Hepatocyte (in vitro differentiated cells): ENCODE measurements at regions not wholly inside any gene's neighbourhood (a gene's known extent, or its start where the extent isn't known, plus 50 kb on each side); places are given as distances from the start of the nearest gene placed in this dataset.

ENCODE experiments used
- DNase-seq: peaks from one replicate; pipeline ENCODE4 v3.0.0-alpha.2; 2016; ENCODE audit warnings: low spot score
- H2AFZ ChIP-seq: fragments of 200-600 bp; sonication (generic); 2 replicates; pipeline ENCODE4 v1.6.0; 2016; ENCODE audit warnings: antibody characterized with exemption, mild to moderate bottlenecking
- H3K27ac ChIP-seq: fragments of 200-600 bp; sonication (generic); 2 replicates; pipeline ENCODE4 v1.5.1; 2016; ENCODE audit warnings: mild to moderate bottlenecking
- H3K27me3 ChIP-seq: fragments of 200-600 bp; sonication (generic); 2 replicates; pipeline ENCODE4 v1.6.1; 2016
- H3K36me3 ChIP-seq: fragments of 200-600 bp; sonication (generic); replicated peaks from 2 replicates; pipeline ENCODE4 v1.5.1; 2016; ENCODE audit warnings: low read depth; ENCODE audit not compliant: insufficient read depth
- H3K4me1 ChIP-seq: fragments of 200-600 bp; sonication (generic); 2 replicates; pipeline ENCODE4 v1.5.1; 2016; ENCODE audit warnings: mild to moderate bottlenecking, moderate library complexity; ENCODE audit not compliant: insufficient read depth
- H3K4me2 ChIP-seq: fragments of 200-600 bp; sonication (generic); 2 replicates; pipeline ENCODE4 v1.6.0; 2016
- H3K4me3 ChIP-seq: fragments of 200-600 bp; sonication (generic); 2 replicates; pipeline ENCODE4 v1.5.1; 2016; ENCODE audit warnings: mild to moderate bottlenecking
- H3K79me2 ChIP-seq: fragments of 200-600 bp; sonication (generic); 2 replicates; pipeline ENCODE4 v1.6.0; 2017; ENCODE audit warnings: mild to moderate bottlenecking
- H3K9me2 ChIP-seq: fragments of 200-600 bp; sonication (generic); replicated peaks from 2 replicates; pipeline ENCODE4 v1.6.0; 2017; ENCODE audit warnings: mild to moderate bottlenecking; ENCODE audit not compliant: insufficient read depth
- H3K9me3 ChIP-seq: fragments of 200-600 bp; sonication (generic); 2 replicates; pipeline ENCODE4 v1.5.1; 2016; ENCODE audit warnings: low read depth, mild to moderate bottlenecking
- H4K20me1 ChIP-seq: fragments of 200-600 bp; sonication (generic); 2 replicates; pipeline ENCODE4 v1.6.0; 2016; ENCODE audit warnings: mild to moderate bottlenecking; ENCODE audit not compliant: insufficient read depth, poor library complexity, severe bottlenecking
- EZH2 ChIP-seq: fragments of 200-600 bp; sonication (generic); IDR thresholded peaks from 2 replicates; pipeline ENCODE4 v1.6.1; 2016; ENCODE audit warnings: antibody characterized with exemption, mild to moderate bottlenecking, borderline replicate concordance
- EZH2phosphoT487 ChIP-seq: fragments of 200-600 bp; sonication (generic); IDR thresholded peaks from one replicate; pipeline ENCODE4 v1.6.1; 2018; ENCODE audit warnings: antibody characterized with exemption, mild to moderate bottlenecking, low read depth, moderate library complexity; ENCODE audit not compliant: unreplicated experiment, severe bottlenecking
- WGBS: methylation state at CpG from one replicate; pipeline ENCODE4 v1.1.6; 2016; ENCODE audit warnings: low lambda C conversion rate; ENCODE audit errors: missing lambda C conversion rate; 5-methylcytosine and 5-hydroxymethylcytosine counted together
- TF ChIP-seq, protein P1 (sequence below): fragments of 200-600 bp; sonication (generic); IDR thresholded peaks from 2 replicates; pipeline ENCODE4 v1.5.1; 2016; ENCODE audit warnings: antibody characterized with exemption, mild to moderate bottlenecking; ENCODE audit not compliant: poor library complexity

DNA sequence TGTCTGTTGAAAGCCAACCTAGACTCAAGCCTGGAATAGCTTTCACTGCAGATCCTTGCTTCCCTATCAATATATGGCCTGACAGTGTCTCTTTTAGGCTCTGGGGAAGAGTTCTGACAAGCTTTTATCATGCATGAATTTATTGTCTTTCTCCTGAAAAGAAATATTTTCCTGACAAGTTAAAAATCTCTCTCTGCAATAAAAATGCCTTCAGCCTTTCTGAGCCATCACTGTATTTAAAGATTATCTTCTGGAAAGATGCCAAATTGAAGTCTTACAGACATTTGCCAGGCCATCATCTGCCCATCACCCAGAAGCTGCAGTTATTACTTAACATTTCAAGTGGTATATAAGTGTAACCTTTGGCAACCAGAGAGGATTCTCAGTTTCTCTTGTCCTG lies 88.1 kb upstream of the HTR1A start:
- Histone ChIP-seq H3K36me3 (no peaks in the 10 kb centered on the region), H3K27ac (no peak overlapping the region), H4K20me1 (no peaks in the 10 kb centered on the region), H3K4me1 (no peaks in the 10 kb centered on the region), H3K79me2 (no peaks in the 10 kb centered on the region), H3K9me2 (no peaks in the 10 kb centered on the region), H3K27me3 (no peaks in the 10 kb centered on the region), H2AFZ (no peak overlapping the region), H3K9me3 (no peaks in the 10 kb centered on the region), H3K4me2 (no peak overlapping the region), H3K4me3 (no peak overlapping the region)
- no peak for DNase-seq
- no peak for TF ChIP-seq EZH2
- TF ChIP-seq EZH2phosphoT487, result no peak
- TF ChIP-seq, protein P1, sequence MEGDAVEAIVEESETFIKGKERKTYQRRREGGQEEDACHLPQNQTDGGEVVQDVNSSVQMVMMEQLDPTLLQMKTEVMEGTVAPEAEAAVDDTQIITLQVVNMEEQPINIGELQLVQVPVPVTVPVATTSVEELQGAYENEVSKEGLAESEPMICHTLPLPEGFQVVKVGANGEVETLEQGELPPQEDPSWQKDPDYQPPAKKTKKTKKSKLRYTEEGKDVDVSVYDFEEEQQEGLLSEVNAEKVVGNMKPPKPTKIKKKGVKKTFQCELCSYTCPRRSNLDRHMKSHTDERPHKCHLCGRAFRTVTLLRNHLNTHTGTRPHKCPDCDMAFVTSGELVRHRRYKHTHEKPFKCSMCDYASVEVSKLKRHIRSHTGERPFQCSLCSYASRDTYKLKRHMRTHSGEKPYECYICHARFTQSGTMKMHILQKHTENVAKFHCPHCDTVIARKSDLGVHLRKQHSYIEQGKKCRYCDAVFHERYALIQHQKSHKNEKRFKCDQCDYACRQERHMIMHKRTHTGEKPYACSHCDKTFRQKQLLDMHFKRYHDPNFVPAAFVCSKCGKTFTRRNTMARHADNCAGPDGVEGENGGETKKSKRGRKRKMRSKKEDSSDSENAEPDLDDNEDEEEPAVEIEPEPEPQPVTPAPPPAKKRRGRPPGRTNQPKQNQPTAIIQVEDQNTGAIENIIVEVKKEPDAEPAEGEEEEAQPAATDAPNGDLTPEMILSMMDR, result no peak

DNA sequence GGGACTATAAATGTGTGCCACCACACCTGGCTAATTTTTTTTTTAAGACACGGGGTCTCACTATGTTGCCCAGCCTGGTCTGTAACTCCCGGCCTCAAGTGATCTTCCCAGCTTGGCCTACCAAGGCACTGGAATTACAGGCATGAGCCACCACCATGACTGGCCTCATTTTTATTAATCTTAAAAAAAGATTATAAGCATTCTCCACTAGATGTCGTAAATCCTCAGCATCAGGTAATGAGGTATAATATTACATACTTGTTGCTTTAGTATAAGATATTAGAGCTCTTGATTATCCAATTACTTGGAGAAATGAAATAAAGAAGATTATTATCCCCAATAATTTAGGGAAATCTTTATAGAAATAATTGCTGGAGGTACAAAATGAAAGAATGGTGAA lies 78.2 kb upstream of the HTR1A start:
- H3K4me3 ChIP-seq, result no peak overlapping the region
- WGBS, result 86% methylated on average over 3 of the region's 3 CpGs
- no peaks in the 10 kb centered on the region for H3K36me3 ChIP-seq
- TF ChIP-seq, protein P1, result no peak
- TF ChIP-seq EZH2, result no peak
- TF ChIP-seq EZH2phosphoT487, result no peak
- DNase-seq, result no peak
- H2AFZ ChIP-seq, result no peak overlapping the region
- no peak overlapping the region for H3K27ac ChIP-seq
- H3K9me3 ChIP-seq, result no peaks in the 10 kb centered on the region
- no peaks in the 10 kb centered on the region for H3K9me2 ChIP-seq
- H3K27me3 ChIP-seq, result no peaks in the 10 kb centered on the region
- no peaks in the 10 kb centered on the region for H4K20me1 ChIP-seq
- H3K4me1 ChIP-seq, result no peaks in the 10 kb centered on the region
- no peaks in the 10 kb centered on the region for H3K79me2 ChIP-seq
- no peak overlapping the region for H3K4me2 ChIP-seq

DNA sequence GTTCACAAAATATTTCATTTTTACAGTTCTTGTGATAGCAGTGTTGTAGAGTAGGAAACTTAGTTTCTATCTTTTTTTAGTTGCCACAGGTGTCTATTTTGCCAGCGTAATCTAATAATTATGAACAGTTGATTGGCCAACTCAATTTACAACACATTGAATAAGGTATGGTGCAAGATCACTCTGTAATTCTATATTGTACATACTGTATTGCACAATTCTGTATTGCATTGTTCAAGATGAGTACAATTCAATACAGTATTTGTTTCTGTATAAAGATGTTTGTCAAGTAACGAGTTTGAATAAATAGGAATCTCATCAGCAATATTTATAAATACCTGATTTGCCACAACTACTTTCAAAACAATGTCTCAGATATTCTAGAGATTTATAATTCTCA lies 64.2 kb upstream of the HTR1A start:
- Histone ChIP-seq H3K36me3 (no peaks in the 10 kb centered on the region), H3K27ac (no peak overlapping the region), H3K9me2 (no peaks in the 10 kb centered on the region), H3K79me2 (no peaks in the 10 kb centered on the region), H3K4me2 (no peak overlapping the region), H2AFZ (no peak overlapping the region), H3K27me3 (no peaks in the 10 kb centered on the region), H4K20me1 (no peaks in the 10 kb centered on the region), H3K4me3 (no peak overlapping the region), H3K4me1 (no peaks in the 10 kb centered on the region), H3K9me3 (no peaks in the 10 kb centered on the region)
- 78% methylated on average over 2 of the region's 2 CpGs for WGBS
- no peak for DNase-seq
- TF ChIP-seq EZH2phosphoT487 (no peak), EZH2 (no peak)
- TF ChIP-seq, protein P1, result no peak

DNA sequence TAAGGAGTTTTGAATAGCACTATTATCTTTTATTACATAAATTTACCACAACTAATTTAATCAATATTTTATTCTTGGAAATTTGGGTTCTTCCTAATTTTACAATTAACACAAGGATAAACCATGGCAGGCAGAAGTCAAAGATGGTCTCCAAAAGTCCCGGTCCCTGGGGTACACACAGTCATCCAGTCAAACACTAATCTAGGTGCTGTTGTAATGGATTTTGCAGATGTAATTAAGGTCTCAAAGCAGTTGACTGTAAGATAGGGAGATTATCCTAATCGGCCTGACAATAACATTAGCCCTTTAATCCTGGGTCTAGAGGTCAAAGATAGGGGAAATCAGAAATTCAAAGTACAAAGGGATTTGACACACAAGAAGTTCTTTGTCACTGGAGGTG lies 57.5 kb upstream of the HTR1A start:
- no peaks in the 10 kb centered on the region for H3K36me3 ChIP-seq
- 32% methylated on average over 2 of the region's 2 CpGs for WGBS
- no peak overlapping the region for H3K4me2 ChIP-seq
- H3K4me3 ChIP-seq, result no peak overlapping the region
- H3K27ac ChIP-seq, result no peak overlapping the region
- DNase-seq, result no peak
- H3K79me2 ChIP-seq, result no peaks in the 10 kb centered on the region
- H2AFZ ChIP-seq, result no peak overlapping the region
- no peaks in the 10 kb centered on the region for H3K9me3 ChIP-seq
- H3K4me1 ChIP-seq, result no peaks in the 10 kb centered on the region
- H3K27me3 ChIP-seq, result no peaks in the 10 kb centered on the region
- no peaks in the 10 kb centered on the region for H4K20me1 ChIP-seq
- H3K9me2 ChIP-seq, result no peaks in the 10 kb centered on the region
- TF ChIP-seq, protein P1, result no peak
- TF ChIP-seq EZH2 (no peak), EZH2phosphoT487 (no peak)
